GM12892 (cell line): ENCODE measurements at regions not wholly inside any gene's neighbourhood (a gene's known extent, or its start where the extent isn't known, plus 50 kb on each side); places are given as distances from the start of the nearest gene placed in this dataset.

Experiments used
- POLR2A ChIP-seq: IDR thresholded peaks from 2 replicates; pipeline ENCODE4 v1.6.1; 2011; ENCODE audit warnings: low read depth, low read length, control low read depth
- POLR2AphosphoS5 ChIP-seq: IDR thresholded peaks from 2 replicates; pipeline ENCODE4 v1.6.1; 2011; ENCODE audit warnings: low read depth, low read length, control low read depth

DNA sequence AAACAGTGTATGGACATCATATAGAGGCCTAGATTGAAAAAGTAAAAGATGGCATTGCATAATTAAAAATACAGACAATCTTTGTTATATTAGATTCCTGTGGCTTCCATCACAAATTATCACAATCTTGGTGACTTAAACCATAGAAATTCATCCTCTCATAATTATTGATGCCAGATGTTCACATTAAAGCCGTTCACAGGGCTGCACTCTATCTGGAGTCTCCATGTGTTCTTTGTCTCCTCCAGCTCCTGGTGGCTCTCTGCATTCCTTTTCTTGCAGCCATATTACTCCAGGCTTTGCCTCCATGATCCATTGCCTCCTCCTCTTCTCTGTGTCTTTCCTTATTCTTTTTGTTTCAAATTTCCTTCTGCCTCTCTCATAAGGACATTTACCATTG lies 875.7 kb upstream of the USP15 start:
- TF ChIP-seq POLR2AphosphoS5 (no peak), POLR2A (no peak)
